Mesothelial cell of epicardium (in vitro differentiated cells): ENCODE measurements at regions not wholly inside any gene's neighbourhood (a gene's known extent, or its start where the extent isn't known, plus 50 kb on each side); places are given as distances from the start of the nearest gene placed in this dataset.

Source experiments
- DNase-seq, 2 experiments: peaks; one replicate each; pipeline ENCODE4 v3.0.0; 2021; ENCODE audit warnings: low spot score in 2 of 2; ENCODE audit not compliant: unreplicated experiment in 2 of 2
- H3K27ac Mint-ChIP-seq: 2 replicates; pipeline ENCODE4 v1.8.0; 2021; ENCODE audit warnings: mixed read lengths
- H3K27me3 Mint-ChIP-seq: 2 replicates; pipeline ENCODE4 v1.8.0; 2021; ENCODE audit warnings: low read depth, mixed read lengths
- H3K36me3 Mint-ChIP-seq: 2 replicates; pipeline ENCODE4 v1.8.0; 2021; ENCODE audit warnings: mixed read lengths
- H3K4me1 Mint-ChIP-seq: 2 replicates; pipeline ENCODE4 v1.8.0; 2021; ENCODE audit warnings: mixed read lengths
- H3K4me3 Mint-ChIP-seq: 2 replicates; pipeline ENCODE4 v1.8.0; 2021; ENCODE audit warnings: mild to moderate bottlenecking, moderate library complexity, mixed read lengths
- H3K9me3 Mint-ChIP-seq: 2 replicates; pipeline ENCODE4 v1.8.0; 2021; ENCODE audit warnings: mixed read lengths
- TF ChIP-seq, protein P1 (sequence below): fragments of 200-600 bp; sonication (generic); IDR thresholded peaks from one replicate; pipeline ENCODE4 v1.5.0; 2021; ENCODE audit warnings: antibody characterized with exemption; ENCODE audit not compliant: unreplicated experiment

GRCh38 chr5:173814053-173814452 lies 74.1 kb upstream of the CPEB4 start:
- Mint-ChIP-seq H3K4me1 (peaks cover 7% of the 10 kb centered on the region), H3K27me3 (no peaks in the 10 kb centered on the region), H3K4me3 (no peak overlapping the region), H3K27ac (no peak overlapping the region), H3K9me3 (peaks cover 12% of the 10 kb centered on the region), H3K36me3 (no peaks in the 10 kb centered on the region)
- TF ChIP-seq, protein P1, sequence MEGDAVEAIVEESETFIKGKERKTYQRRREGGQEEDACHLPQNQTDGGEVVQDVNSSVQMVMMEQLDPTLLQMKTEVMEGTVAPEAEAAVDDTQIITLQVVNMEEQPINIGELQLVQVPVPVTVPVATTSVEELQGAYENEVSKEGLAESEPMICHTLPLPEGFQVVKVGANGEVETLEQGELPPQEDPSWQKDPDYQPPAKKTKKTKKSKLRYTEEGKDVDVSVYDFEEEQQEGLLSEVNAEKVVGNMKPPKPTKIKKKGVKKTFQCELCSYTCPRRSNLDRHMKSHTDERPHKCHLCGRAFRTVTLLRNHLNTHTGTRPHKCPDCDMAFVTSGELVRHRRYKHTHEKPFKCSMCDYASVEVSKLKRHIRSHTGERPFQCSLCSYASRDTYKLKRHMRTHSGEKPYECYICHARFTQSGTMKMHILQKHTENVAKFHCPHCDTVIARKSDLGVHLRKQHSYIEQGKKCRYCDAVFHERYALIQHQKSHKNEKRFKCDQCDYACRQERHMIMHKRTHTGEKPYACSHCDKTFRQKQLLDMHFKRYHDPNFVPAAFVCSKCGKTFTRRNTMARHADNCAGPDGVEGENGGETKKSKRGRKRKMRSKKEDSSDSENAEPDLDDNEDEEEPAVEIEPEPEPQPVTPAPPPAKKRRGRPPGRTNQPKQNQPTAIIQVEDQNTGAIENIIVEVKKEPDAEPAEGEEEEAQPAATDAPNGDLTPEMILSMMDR, result no peak
- DNase-seq, result no peak

DNA sequence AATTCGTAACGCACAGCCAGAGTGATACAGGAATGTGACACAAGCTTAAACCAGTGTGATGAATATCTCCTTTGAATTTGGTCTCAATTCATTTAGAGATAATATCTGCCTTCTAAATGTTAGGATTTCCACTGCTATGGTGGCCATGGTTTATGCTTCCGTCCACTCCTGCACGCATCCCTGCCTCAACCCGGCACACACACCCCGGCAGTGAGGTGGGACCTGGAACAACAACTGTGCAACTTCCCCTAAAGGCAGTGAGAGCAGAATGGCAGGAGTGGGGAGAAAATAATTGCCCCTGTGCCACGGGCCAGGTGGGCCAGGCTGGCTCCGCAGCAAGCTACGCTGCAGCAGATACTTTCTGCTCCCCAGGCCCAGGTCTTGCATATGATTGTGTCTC lies 72.6 kb upstream of the CPEB4 start:
- no peaks in the 10 kb centered on the region for H3K27me3 Mint-ChIP-seq
- TF ChIP-seq, protein P1, result no peak
- DNase-seq, result no peak
- no peak overlapping the region for H3K27ac Mint-ChIP-seq
- H3K36me3 Mint-ChIP-seq, result no peaks in the 10 kb centered on the region
- no peak overlapping the region for H3K4me3 Mint-ChIP-seq
- H3K9me3 Mint-ChIP-seq, result peaks cover 17% of the 10 kb centered on the region
- peaks cover 7% of the 10 kb centered on the region for H3K4me1 Mint-ChIP-seq

GRCh38 chr5:173816728-173817127 lies 71.4 kb upstream of the CPEB4 start:
- Mint-ChIP-seq H3K27ac (no peak overlapping the region), H3K27me3 (no peaks in the 10 kb centered on the region), H3K4me1 (peaks cover 7% of the 10 kb centered on the region), H3K4me3 (no peak overlapping the region), H3K9me3 (peaks cover 9% of the 10 kb centered on the region), H3K36me3 (no peaks in the 10 kb centered on the region)
- DNase-seq, result no peak
- TF ChIP-seq, protein P1, result no peak

DNA sequence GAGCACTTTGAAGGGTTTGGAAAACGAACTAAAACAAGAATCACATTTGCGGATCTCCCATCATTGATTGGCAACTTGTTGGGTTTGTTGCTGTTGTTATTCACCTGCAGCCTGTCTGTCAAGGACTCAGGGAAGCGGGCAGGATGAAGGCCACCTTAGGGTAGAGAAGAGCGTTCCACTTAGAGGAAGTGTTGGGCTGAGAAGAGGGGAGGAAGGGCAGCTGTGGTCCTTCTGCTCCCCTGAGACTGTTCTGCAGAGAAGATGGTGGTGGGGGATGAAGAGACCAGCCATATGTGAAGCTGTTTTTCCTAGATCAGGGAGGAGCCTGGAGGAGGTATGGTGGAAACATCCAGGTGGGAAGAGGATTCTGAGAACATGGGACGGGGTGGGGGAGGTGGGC lies 70.6 kb upstream of the CPEB4 start:
- no peaks in the 10 kb centered on the region for H3K27me3 Mint-ChIP-seq

GRCh38 chr5:173819521-173819920 lies 68.6 kb upstream of the CPEB4 start:
- peaks cover 16% of the 10 kb centered on the region for H3K4me1 Mint-ChIP-seq

More for the DNA sequence above, 70.6 kb upstream of the CPEB4 start:
- peaks cover 7% of the 10 kb centered on the region for H3K4me1 Mint-ChIP-seq
- peaks cover 9% of the 10 kb centered on the region for H3K9me3 Mint-ChIP-seq
- DNase-seq, result no peak
- no peak overlapping the region for H3K27ac Mint-ChIP-seq
- no peaks in the 10 kb centered on the region for H3K36me3 Mint-ChIP-seq
- no peak overlapping the region for H3K4me3 Mint-ChIP-seq
- TF ChIP-seq, protein P1, result no peak

More at GRCh38 chr5:173819521-173819920, 68.6 kb upstream of the CPEB4 start:
- Mint-ChIP-seq H3K36me3 (no peaks in the 10 kb centered on the region), H3K27ac (no peak overlapping the region), H3K4me3 (no peak overlapping the region), H3K9me3 (peaks cover 9% of the 10 kb centered on the region), H3K27me3 (no peaks in the 10 kb centered on the region)
- DNase-seq, result no peak
- TF ChIP-seq, protein P1, result no peak
